DMS53 treated with DMSO at 0.1 percent for 48 hours (cell line): ENCODE measurements at regions not wholly inside any gene's neighbourhood (a gene's known extent, or its start where the extent isn't known, plus 50 kb on each side); places are given as distances from the start of the nearest gene placed in this dataset.
A peak's percentile ranks its signal among the peaks of the same experiment; 100 is the strongest.
"Not testable (repeated sequence)": the region's sequence is repeated elsewhere in the genome, so short reads cannot be mapped to it uniquely, and the experiment has no call there.

Experiments used
- DNase-seq: peaks from one replicate; lab custom pipeline; 2025; ENCODE audit not compliant: unreplicated experiment; lab: John Stamatoyannopoulos, UW

- DNase-seq, result no peak
Measured at GRCh38 chr6:153984811-153985210, 54.2 kb upstream of the OPRM1 start.

DNA sequence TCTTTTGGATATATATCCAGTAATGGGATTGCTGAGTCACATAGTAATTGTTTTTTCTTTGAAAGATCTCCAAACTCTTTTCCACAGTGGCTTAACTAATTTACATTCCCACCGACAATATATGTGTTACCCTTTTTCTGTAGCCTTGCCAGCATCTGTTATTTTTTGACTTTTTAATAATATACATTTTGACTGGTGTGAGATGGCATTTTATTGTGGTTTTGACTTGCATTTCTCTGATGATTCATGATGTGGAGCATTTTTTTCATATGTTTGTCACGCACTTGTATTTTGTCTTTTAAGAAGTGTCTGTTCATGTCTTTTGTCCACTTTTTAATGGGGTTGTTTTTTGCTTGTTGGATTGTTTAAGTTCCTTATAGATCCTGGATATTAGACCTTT is 58.9 kb upstream of the OPRM1 start:
- no peak for DNase-seq

GRCh38 chr6:153978911-153979548 is 60.0 kb upstream of the OPRM1 start:
- not testable (repeated sequence) for DNase-seq

GRCh38 chr6:153976921-153977693 is 61.9 kb upstream of the OPRM1 start:
- DNase-seq, result peak; percentile 25

- no peak for DNase-seq
Measured at GRCh38 chr6:153966001-153966400, 73.0 kb upstream of the OPRM1 start.

- no peak for DNase-seq
Measured at GRCh38 chr6:153963352-153963751, 75.7 kb upstream of the OPRM1 start.

DNA sequence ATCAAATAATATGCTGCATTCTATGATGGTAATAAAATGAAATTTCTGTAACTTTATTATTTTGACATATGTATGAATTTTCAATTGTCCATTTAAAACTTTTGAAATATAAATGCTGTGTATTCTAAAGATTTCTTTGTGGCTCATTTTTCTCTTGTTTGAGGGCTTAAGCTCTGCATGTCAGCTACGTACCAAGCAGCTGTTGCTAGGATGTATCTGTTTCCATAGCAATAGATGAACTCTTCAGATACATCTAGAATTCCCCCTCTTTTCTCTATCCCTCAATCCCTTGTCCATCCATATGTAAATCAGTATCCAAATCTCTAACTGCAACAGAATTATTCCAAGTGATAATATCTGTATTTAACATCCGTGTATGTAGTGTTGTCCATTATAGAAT is 76.5 kb upstream of the OPRM1 start:
- no peak for DNase-seq

DNA sequence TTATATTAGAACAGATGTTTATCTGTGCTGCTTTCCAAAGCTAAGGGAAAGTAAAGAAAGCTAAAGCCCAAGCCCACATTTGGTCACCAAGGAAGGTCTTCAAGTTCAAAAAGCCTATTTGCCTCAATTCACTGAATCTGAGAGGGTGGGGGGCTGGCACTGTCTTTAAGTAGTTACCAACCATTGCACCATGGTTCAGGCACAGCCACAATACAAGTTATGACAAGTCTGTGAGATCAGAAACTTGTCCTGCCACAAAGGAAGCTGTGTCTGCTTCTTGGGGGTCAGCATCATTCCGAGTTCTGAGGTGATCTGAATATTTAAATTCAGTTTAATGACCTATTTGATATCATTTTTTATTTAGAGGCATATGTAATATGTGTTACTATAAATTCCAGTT is 78.3 kb upstream of the OPRM1 start:
- no peak for DNase-seq

GRCh38 chr6:153960281-153960680 is 78.8 kb upstream of the OPRM1 start:
- no peak for DNase-seq

GRCh38 chr6:153959276-153959675 is 79.8 kb upstream of the OPRM1 start:
- no peak for DNase-seq

- DNase-seq, result no peak
Measured at GRCh38 chr6:153958860-153959259, 80.2 kb upstream of the OPRM1 start.

DNA sequence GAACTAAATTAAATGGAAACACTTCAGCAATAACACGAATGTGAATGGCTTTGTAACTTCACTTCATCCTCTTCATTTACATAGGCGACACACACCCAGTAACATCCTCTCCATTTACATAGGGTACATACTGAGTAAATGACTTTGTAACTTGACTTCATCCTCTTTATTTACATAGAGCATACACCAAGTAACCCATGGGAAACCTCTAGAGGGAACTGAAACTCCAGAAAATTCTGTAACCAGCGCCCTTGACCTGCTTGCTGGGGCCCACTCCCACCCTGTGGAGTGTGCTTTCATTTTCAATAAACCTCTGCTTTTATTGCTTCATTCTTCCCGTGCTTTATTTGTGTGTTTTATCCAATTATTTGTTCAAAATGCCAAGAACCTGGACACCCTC is 81.6 kb upstream of the OPRM1 start:
- DNase-seq, result no peak

- no peak for DNase-seq
Measured at GRCh38 chr6:153956808-153957207, 82.2 kb upstream of the OPRM1 start.

GRCh38 chr6:153949616-153950015 is 89.4 kb upstream of the OPRM1 start:
- no peak for DNase-seq

- DNase-seq, result peak; percentile 7
Measured at GRCh38 chr6:153947808-153948447, 91.1 kb upstream of the OPRM1 start.

GRCh38 chr6:153944201-153944600 is 94.8 kb upstream of the OPRM1 start:
- DNase-seq, result no peak

GRCh38 chr6:153942361-153942760 is 96.7 kb upstream of the OPRM1 start:
- DNase-seq, result no peak

DNA sequence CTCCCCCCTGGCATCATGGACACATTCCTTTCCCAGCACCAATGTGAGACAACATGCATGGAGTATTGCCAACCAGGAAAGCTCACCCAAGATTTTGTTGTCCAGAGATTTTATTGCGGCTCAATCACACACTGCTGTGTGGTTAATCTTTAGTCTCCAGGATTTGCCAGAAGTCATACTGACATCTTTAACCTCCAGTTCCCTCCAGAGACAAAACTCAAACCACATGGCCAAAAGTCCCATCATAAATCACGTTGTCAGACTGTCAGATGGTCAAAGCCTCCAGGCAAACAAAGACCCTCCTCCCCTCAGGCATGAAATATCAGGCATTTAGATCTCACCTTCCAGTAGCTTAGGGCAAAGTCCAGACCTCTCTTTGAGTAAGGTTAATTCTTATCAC is 97.3 kb upstream of the OPRM1 start:
- DNase-seq, result no peak

DNA sequence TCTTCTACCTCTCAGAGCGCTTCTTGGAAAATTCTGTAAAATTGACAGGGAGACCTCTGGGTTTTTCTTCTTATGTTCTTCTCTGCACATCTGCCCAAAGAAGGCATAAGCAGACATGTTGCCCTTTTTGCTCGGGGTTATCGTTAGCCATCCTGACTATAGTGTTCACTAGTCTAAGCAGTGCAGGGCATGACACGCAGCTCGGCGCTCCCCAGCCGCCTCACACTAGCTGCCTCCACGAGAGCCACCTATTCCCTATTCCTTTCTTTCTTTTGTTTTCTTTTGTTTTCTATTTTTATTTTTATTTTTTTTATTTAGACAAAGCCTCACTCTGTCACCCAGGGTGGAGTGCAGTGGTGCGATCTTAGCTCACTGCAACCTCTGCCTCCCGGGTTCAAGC is 100.2 kb upstream of the OPRM1 start:
- DNase-seq, result no peak

DNA sequence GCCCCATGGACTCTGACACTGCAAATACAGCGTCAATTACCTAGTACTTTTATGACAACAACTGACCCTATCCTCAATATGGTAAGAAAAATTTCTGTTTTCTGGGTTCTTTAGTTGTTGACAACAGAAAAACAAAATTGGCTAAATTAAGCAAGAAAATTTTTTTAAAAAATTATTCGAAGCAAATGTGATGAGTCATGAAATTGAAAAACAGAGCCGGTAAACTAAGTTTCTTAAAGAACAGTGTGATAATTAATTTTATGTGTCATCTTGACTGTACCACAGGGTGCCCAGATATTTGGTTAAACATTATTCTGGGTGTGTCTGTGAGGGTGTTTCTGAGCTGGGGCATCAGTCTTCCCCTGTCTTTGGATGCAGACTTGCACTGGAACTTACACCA is 107.6 kb upstream of the OPRM1 start:
- DNase-seq, result no peak

- no peak for DNase-seq
Measured at GRCh38 chr6:153927867-153928266, 111.2 kb upstream of the OPRM1 start.

- no peak for DNase-seq
Measured at GRCh38 chr6:153898360-153899059, 140.5 kb upstream of the OPRM1 start.
